GM23248 (cell line): ENCODE measurements at regions not wholly inside any gene's neighbourhood (a gene's known extent, or its start where the extent isn't known, plus 50 kb on each side); places are given as distances from the start of the nearest gene placed in this dataset. TPM values are rescaled to one million over a fixed set of nuclear protein-coding genes. Genes with fewer than 3 reads are reported as not detected.
A peak's percentile ranks its signal among the peaks of the same experiment; 100 is the strongest.

Experiments
- DNase-seq: peaks from one replicate; pipeline ENCODE4 v3.0.0-alpha.2; 2015
- H2AFZ ChIP-seq: fragments of 200-600 bp; sonication (generic); 2 replicates; pipeline ENCODE4 v1.6.1; 2016; ENCODE audit warnings: antibody characterized with exemption
- H3F3A ChIP-seq: fragments of 200-600 bp; sonication (generic); 2 replicates; pipeline ENCODE4 v1.6.1; 2016; ENCODE audit warnings: mild to moderate bottlenecking, antibody characterized with exemption, mixed run types; ENCODE audit not compliant: insufficient read depth
- H3K27ac ChIP-seq: fragments of 200-600 bp; sonication (generic); 2 replicates; pipeline ENCODE4 v1.5.1; 2016; ENCODE audit warnings: mild to moderate bottlenecking
- H3K27me3 ChIP-seq: fragments of 200-600 bp; sonication (generic); replicated peaks from 2 replicates; pipeline ENCODE4 v1.6.1; 2016; ENCODE audit warnings: mild to moderate bottlenecking; ENCODE audit not compliant: insufficient read depth
- H3K36me3 ChIP-seq: fragments of 200-600 bp; sonication (generic); 2 replicates; pipeline ENCODE4 v1.6.1; 2016; ENCODE audit warnings: low read depth, mild to moderate bottlenecking
- H3K4me1 ChIP-seq: fragments of 200-600 bp; sonication (generic); 2 replicates; pipeline ENCODE4 v1.6.1; 2016; ENCODE audit warnings: mild to moderate bottlenecking; ENCODE audit not compliant: insufficient read depth
- H3K4me2 ChIP-seq: fragments of 200-600 bp; sonication (generic); one replicate; pipeline ENCODE4 v1.6.1; 2016; ENCODE audit warnings: mild to moderate bottlenecking; ENCODE audit not compliant: unreplicated experiment
- H3K4me3 ChIP-seq: fragments of 200-600 bp; sonication (generic); 2 replicates; pipeline ENCODE4 v1.5.1; 2016; ENCODE audit warnings: mild to moderate bottlenecking
- H3K79me2 ChIP-seq: fragments of 200-600 bp; sonication (generic); 2 replicates; pipeline ENCODE4 v1.6.1; 2016; ENCODE audit warnings: mild to moderate bottlenecking; ENCODE audit not compliant: insufficient read depth
- H3K9ac ChIP-seq: fragments of 200-600 bp; sonication (generic); 2 replicates; pipeline ENCODE4 v1.6.1; 2016; ENCODE audit warnings: mild to moderate bottlenecking
- H3K9me2 ChIP-seq: fragments of 200-600 bp; sonication (generic); 2 replicates; pipeline ENCODE4 v1.6.1; 2016; ENCODE audit warnings: mixed run types, mild to moderate bottlenecking, moderate library complexity; ENCODE audit not compliant: insufficient read depth
- H3K9me3 ChIP-seq: fragments of 200-600 bp; sonication (generic); one replicate; pipeline ENCODE4 v1.6.1; 2017; ENCODE audit warnings: low read depth
- H4K20me1 ChIP-seq: fragments of 200-600 bp; sonication (generic); 2 replicates; pipeline ENCODE4 v1.6.0; 2016; ENCODE audit not compliant: insufficient read depth
- EZH2 ChIP-seq: fragments of 200-600 bp; sonication (generic); IDR thresholded peaks from 2 replicates; pipeline ENCODE4 v1.6.1; 2018; ENCODE audit warnings: antibody characterized with exemption, mild to moderate bottlenecking; ENCODE audit not compliant: insufficient read depth, poor library complexity, severe bottlenecking
- EZH2phosphoT487 ChIP-seq: fragments of 200-600 bp; sonication (generic); IDR thresholded peaks from 2 replicates; pipeline ENCODE4 v1.6.1; 2018; ENCODE audit warnings: antibody characterized with exemption, moderate library complexity, mild to moderate bottlenecking, low read depth; ENCODE audit not compliant: insufficient read depth
- WGBS, 2 experiments: methylation state at CpG; one replicate each; pipeline ENCODE4 v1.1.6; 2015 to 2017; ENCODE audit warnings: low lambda C conversion rate in 2 of 2, low coverage in 1 of 2; ENCODE audit errors: missing lambda C conversion rate in 2 of 2; 5-methylcytosine and 5-hydroxymethylcytosine counted together
- in situ Hi-C: fragments of 300-500 bp; cut with MboI; formaldehyde crosslinking; loops from 2 replicates; pipeline ENCODE4 v1.15.0; 2020
- microRNA counts: library from miRNA; unstranded; fragments of <30 nt; microRNA quantifications from one replicate; lab custom pipeline; 2016
- microRNA-seq: library from miRNA; unstranded; fragments of <30 nt; microRNA quantifications from one replicate; pipeline ENCODE4, GENCODE V29; 2016; ENCODE audit warnings: borderline number of aligned reads
- small RNA-seq: library from RNA; depleted of rRNA; stranded (forward); fragments of <200 nt; gene quantifications from one replicate; pipeline ENCODE3, GENCODE V24; 2014; ENCODE audit warnings: low read depth, low replicate concordance

GRCh38 chr19:53696951-53697350 is 65.2 kb downstream of the DPRX start:
- no peak overlapping the region for H3K27ac ChIP-seq
- no peak overlapping the region for H3K4me2 ChIP-seq
- no peaks in the 10 kb centered on the region for H3K27me3 ChIP-seq
- H3K9me3 ChIP-seq = no peaks in the 10 kb centered on the region
- no peaks in the 10 kb centered on the region for H3K79me2 ChIP-seq
- in situ Hi-C loops = no loop called here
- no peak overlapping the region for H3K9ac ChIP-seq
- no peaks in the 10 kb centered on the region for H3F3A ChIP-seq
- no peaks in the 10 kb centered on the region for H3K4me1 ChIP-seq
- peak; percentile 4 for DNase-seq
- H4K20me1 ChIP-seq = no peaks in the 10 kb centered on the region
- no peak overlapping the region for H2AFZ ChIP-seq
- WGBS, 2 experiments = 13 to 20% methylated on average over 6 of the region's 6 CpGs
- no peak for TF ChIP-seq EZH2
- TF ChIP-seq EZH2phosphoT487 = no peak
- H3K36me3 ChIP-seq = no peaks in the 10 kb centered on the region
- H3K4me3 ChIP-seq = no peak overlapping the region
- no peaks in the 10 kb centered on the region for H3K9me2 ChIP-seq

- no peaks in the 10 kb centered on the region for H3K79me2 ChIP-seq
- no peak overlapping the region for H3K9ac ChIP-seq
- in situ Hi-C loops = no loop called here
- H3K9me2 ChIP-seq = no peaks in the 10 kb centered on the region
- no peaks in the 10 kb centered on the region for H3K9me3 ChIP-seq
- no peak overlapping the region for H3K4me2 ChIP-seq
- TF ChIP-seq EZH2phosphoT487 (no peak), EZH2 (no peak)
- H3K4me3 ChIP-seq = no peak overlapping the region
- H2AFZ ChIP-seq = no peak overlapping the region
- 35 to 36% methylated on average over 6 of the region's 6 CpGs for WGBS, 2 experiments
- H3K27ac ChIP-seq = no peak overlapping the region
- H3K4me1 ChIP-seq = no peaks in the 10 kb centered on the region
- no peak for DNase-seq
- no peaks in the 10 kb centered on the region for H3F3A ChIP-seq
- no peaks in the 10 kb centered on the region for H3K27me3 ChIP-seq
- no peaks in the 10 kb centered on the region for H3K36me3 ChIP-seq
- no peaks in the 10 kb centered on the region for H4K20me1 ChIP-seq
Observed at GRCh38 chr19:53703361-53703760, 71.6 kb downstream of the DPRX start.

- no peak overlapping the region for H3K27ac ChIP-seq
- no peaks in the 10 kb centered on the region for H3K79me2 ChIP-seq
- no peak overlapping the region for H2AFZ ChIP-seq
- no peaks in the 10 kb centered on the region for H4K20me1 ChIP-seq
- no peak for TF ChIP-seq EZH2
- H3K9me2 ChIP-seq = no peaks in the 10 kb centered on the region
- no peak overlapping the region for H3K9ac ChIP-seq
- no peaks in the 10 kb centered on the region for H3K9me3 ChIP-seq
- H3F3A ChIP-seq = no peaks in the 10 kb centered on the region
- H3K4me3 ChIP-seq = no peak overlapping the region
- no peak for DNase-seq
- no peaks in the 10 kb centered on the region for H3K4me1 ChIP-seq
- no peak overlapping the region for H3K4me2 ChIP-seq
- WGBS, 2 experiments = 33 to 35% methylated on average over 8 of the region's 8 CpGs
- no peaks in the 10 kb centered on the region for H3K36me3 ChIP-seq
- in situ Hi-C loops = no loop called here
- H3K27me3 ChIP-seq = no peaks in the 10 kb centered on the region
Observed at GRCh38 chr19:53704011-53704410, 72.2 kb downstream of the DPRX start.

GRCh38 chr19:53707278-53707677 is 75.5 kb downstream of the DPRX start:
- H3K36me3 ChIP-seq = no peaks in the 10 kb centered on the region
- no peaks in the 10 kb centered on the region for H3K9me2 ChIP-seq
- H3K4me1 ChIP-seq = no peaks in the 10 kb centered on the region
- H3K9me3 ChIP-seq = no peaks in the 10 kb centered on the region
- no peak overlapping the region for H2AFZ ChIP-seq
- H3K9ac ChIP-seq = no peak overlapping the region
- no peaks in the 10 kb centered on the region for H3F3A ChIP-seq
- no peak for DNase-seq
- H4K20me1 ChIP-seq = no peaks in the 10 kb centered on the region
- H3K4me3 ChIP-seq = no peak overlapping the region
- H3K27me3 ChIP-seq = no peaks in the 10 kb centered on the region
- in situ Hi-C loops = no loop called here
- no peak overlapping the region for H3K4me2 ChIP-seq
- WGBS, 2 experiments = 4 to 6% methylated on average over 4 of the region's 4 CpGs
- TF ChIP-seq EZH2 (no peak), EZH2phosphoT487 (no peak)
- no peaks in the 10 kb centered on the region for H3K79me2 ChIP-seq
- no peak overlapping the region for H3K27ac ChIP-seq

GRCh38 chr19:53730391-53730790 is 93.7 kb downstream of the NLRP12 start:
- no peaks in the 10 kb centered on the region for H3K4me1 ChIP-seq
- TF ChIP-seq EZH2phosphoT487 = no peak
- no peak for TF ChIP-seq EZH2
- in situ Hi-C loops = no loop called here
- no peak overlapping the region for H3K27ac ChIP-seq
- H3K4me3 ChIP-seq = no peak overlapping the region
- no peak for DNase-seq
- H4K20me1 ChIP-seq = no peaks in the 10 kb centered on the region
- no peaks in the 10 kb centered on the region for H3F3A ChIP-seq
- H2AFZ ChIP-seq = no peak overlapping the region
- no peaks in the 10 kb centered on the region for H3K9me3 ChIP-seq
- no peaks in the 10 kb centered on the region for H3K79me2 ChIP-seq
- H3K4me2 ChIP-seq = no peak overlapping the region
- WGBS, 2 experiments = 39 to 50% methylated on average over 8 of the region's 8 CpGs
- H3K9me2 ChIP-seq = no peaks in the 10 kb centered on the region
- H3K27me3 ChIP-seq = no peaks in the 10 kb centered on the region
- H3K36me3 ChIP-seq = no peaks in the 10 kb centered on the region
- H3K9ac ChIP-seq = no peak overlapping the region

MicroRNAs in the stretch of these regions (microRNA counts, 767-probe panel; counts per million panel counts)
- microRNA hsa-miR-516b-5p (lab: Ali Mortazavi, UCI) (447 counts per million, percentile 86 among the panel's probes with 10 or more counts), microRNA hsa-miR-517a-3p (lab: Ali Mortazavi, UCI) (447 counts per million, percentile 86 among the panel's probes with 10 or more counts), microRNA hsa-miR-517b-3p (lab: Ali Mortazavi, UCI) (447 counts per million, percentile 86 among the panel's probes with 10 or more counts), microRNA hsa-miR-518b (lab: Ali Mortazavi, UCI) (447 counts per million, percentile 86 among the panel's probes with 10 or more counts), microRNA hsa-miR-518c-3p (lab: Ali Mortazavi, UCI) (447 counts per million, percentile 86 among the panel's probes with 10 or more counts), microRNA hsa-miR-518e-3p (lab: Ali Mortazavi, UCI) (447 counts per million, percentile 86 among the panel's probes with 10 or more counts), microRNA hsa-miR-518f-3p (lab: Ali Mortazavi, UCI) (447 counts per million, percentile 86 among the panel's probes with 10 or more counts), microRNA hsa-miR-519d (lab: Ali Mortazavi, UCI) (447 counts per million, percentile 86 among the panel's probes with 10 or more counts), microRNA hsa-miR-520b (lab: Ali Mortazavi, UCI) (447 counts per million, percentile 86 among the panel's probes with 10 or more counts), microRNA hsa-miR-520c-3p (lab: Ali Mortazavi, UCI) (447 counts per million, percentile 86 among the panel's probes with 10 or more counts), microRNA hsa-miR-520d-3p (lab: Ali Mortazavi, UCI) (447 counts per million, percentile 86 among the panel's probes with 10 or more counts), microRNA hsa-miR-520d-5p+hsa-miR-518a-5p+hsa-miR-527 (lab: Ali Mortazavi, UCI) (447 counts per million, percentile 86 among the panel's probes with 10 or more counts), microRNA hsa-miR-520g (lab: Ali Mortazavi, UCI) (447 counts per million, percentile 86 among the panel's probes with 10 or more counts), microRNA hsa-miR-521 (lab: Ali Mortazavi, UCI) (447 counts per million, percentile 86 among the panel's probes with 10 or more counts), microRNA hsa-miR-523-3p (lab: Ali Mortazavi, UCI) (447 counts per million, percentile 86 among the panel's probes with 10 or more counts), microRNA hsa-miR-524-3p (lab: Ali Mortazavi, UCI) (447 counts per million, percentile 86 among the panel's probes with 10 or more counts), microRNA hsa-miR-524-5p (lab: Ali Mortazavi, UCI) (447 counts per million, percentile 86 among the panel's probes with 10 or more counts), microRNA hsa-miR-525-3p (lab: Ali Mortazavi, UCI) (447 counts per million, percentile 86 among the panel's probes with 10 or more counts), microRNA hsa-miR-525-5p (lab: Ali Mortazavi, UCI) (447 counts per million, percentile 86 among the panel's probes with 10 or more counts), microRNA hsa-miR-526a+hsa-miR-520c-5p+hsa-miR-518d-5p (lab: Ali Mortazavi, UCI) (447 counts per million, percentile 86 among the panel's probes with 10 or more counts)

Small RNA genes in the stretch of these regions (microRNA-seq; reads per million reads assigned to microRNA genes)
- gene MIR516B2 (not detected), gene MIR517A (not detected), gene MIR517B (not detected), gene MIR518B (not detected), gene MIR518C (not detected), gene MIR518E (not detected), gene MIR518F (not detected), gene MIR519D (not detected), gene MIR520B (not detected), gene MIR520C (not detected), gene MIR520D (not detected), gene MIR520G (not detected), gene MIR521-2 (not detected), gene MIR523 (not detected), gene MIR524 (not detected), gene MIR525 (not detected), gene MIR526A1 (not detected), gene MIR526A2 (not detected)

Small RNA genes in the stretch of these regions (small RNA-seq; reads per million reads assigned to genes)
- gene MIR516B2 = not detected
- not detected for gene MIR517A
- not detected for gene MIR517B
- not detected for gene MIR518B
- gene MIR518E = not detected
- gene MIR518F = not detected
- not detected for gene MIR519D
- not detected for gene MIR520B
- gene MIR520C = not detected
- not detected for gene MIR520D
- not detected for gene MIR520G
- not detected for gene MIR521-2
- not detected for gene MIR525
- not detected for gene MIR526A1
- gene MIR526A2 = not detected
- gene RNU6-803P = not detected
